K562 (cell line): ENCODE measurements at regions not wholly inside any gene's neighbourhood (a gene's known extent, or its start where the extent isn't known, plus 50 kb on each side); places are given as distances from the start of the nearest gene placed in this dataset.

Source experiments
- CHD4 ChIP-seq: fragments of 200-600 bp; sonication (generic); IDR thresholded peaks from 3 replicates; pipeline ENCODE4 v1.6.1; 2012; ENCODE audit warnings: low read depth, mild to moderate bottlenecking, mixed read lengths, low read length, inconsistent platforms; ENCODE audit not compliant: insufficient read depth, insufficient replicate concordance, poor library complexity, severe bottlenecking
- CREBBP ChIP-seq: IDR thresholded peaks from one replicate; pipeline ENCODE4 v1.6.1; 2012; ENCODE audit warnings: low read depth, mild to moderate bottlenecking, control low read depth, inconsistent platforms, low read length
- ESRRB ChIP-seq: fragments of 250-450 bp; sonication (Bioruptor Pico); IDR thresholded peaks from 2 replicates; pipeline ENCODE4 v1.5.0; 2020; ENCODE audit warnings: mild to moderate bottlenecking, moderate library complexity, borderline replicate concordance
- ETV5 ChIP-seq: sonication (generic); formaldehyde crosslinking; IDR thresholded peaks from 2 replicates; pipeline ENCODE4 v1.4.0; 2020; ENCODE audit warnings: low read depth, mild to moderate bottlenecking, missing genetic modification reagents
- RAD51 ChIP-seq: fragments of 450-650 bp; IDR thresholded peaks from 2 replicates; pipeline ENCODE4 v1.7.1; 2016; ENCODE audit warnings: low read depth, mild to moderate bottlenecking, borderline replicate concordance
- RBM34 ChIP-seq: fragments of 200-400 bp; formaldehyde crosslinking; IDR thresholded peaks from 2 replicates; pipeline ENCODE4 v1.6.1; 2018; ENCODE audit warnings: low read length, borderline replicate concordance; ENCODE audit not compliant: insufficient read depth
- TF ChIP-seq, protein P1 (sequence below): fragments of 450-650 bp; IDR thresholded peaks from 2 replicates; pipeline ENCODE4 v1.6.1; 2018; ENCODE audit not compliant: partially characterized antibody
- TF ChIP-seq, protein P2 (sequence below): fragments of 250-450 bp; sonication (Bioruptor Pico); IDR thresholded peaks from 2 replicates; pipeline ENCODE4 v1.5.0; 2022; ENCODE audit warnings: mild to moderate bottlenecking

DNA sequence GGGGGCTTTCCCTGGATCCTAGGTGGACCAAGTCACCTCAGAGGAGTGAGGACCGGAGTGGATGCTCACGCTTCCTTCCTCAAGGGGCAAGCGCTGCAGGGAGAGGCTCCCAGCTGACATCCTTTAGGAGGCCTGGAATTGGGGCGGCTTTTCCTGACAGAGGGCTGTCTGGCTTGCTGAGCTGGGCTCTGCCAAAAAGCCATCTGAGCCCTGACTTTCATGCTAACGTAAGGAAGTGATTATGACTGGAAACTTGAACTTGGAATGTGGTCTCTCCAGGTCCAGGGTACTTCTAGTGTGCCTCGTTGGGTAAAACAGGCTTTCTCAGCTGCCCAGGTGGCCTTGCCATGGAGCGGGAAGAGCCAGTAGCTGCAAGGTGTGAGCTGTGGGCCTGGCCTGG lies 268.3 kb upstream of the SPRED2 start (continued):
- TF ChIP-seq CREBBP (no peak), RAD51 (no peak), CHD4 (no peak), ESRRB (CRISPR knock-in tag) (no peak), ETV5 (CRISPR knock-in tag) (no peak), RBM34 (no peak)
- TF ChIP-seq, protein P1, sequence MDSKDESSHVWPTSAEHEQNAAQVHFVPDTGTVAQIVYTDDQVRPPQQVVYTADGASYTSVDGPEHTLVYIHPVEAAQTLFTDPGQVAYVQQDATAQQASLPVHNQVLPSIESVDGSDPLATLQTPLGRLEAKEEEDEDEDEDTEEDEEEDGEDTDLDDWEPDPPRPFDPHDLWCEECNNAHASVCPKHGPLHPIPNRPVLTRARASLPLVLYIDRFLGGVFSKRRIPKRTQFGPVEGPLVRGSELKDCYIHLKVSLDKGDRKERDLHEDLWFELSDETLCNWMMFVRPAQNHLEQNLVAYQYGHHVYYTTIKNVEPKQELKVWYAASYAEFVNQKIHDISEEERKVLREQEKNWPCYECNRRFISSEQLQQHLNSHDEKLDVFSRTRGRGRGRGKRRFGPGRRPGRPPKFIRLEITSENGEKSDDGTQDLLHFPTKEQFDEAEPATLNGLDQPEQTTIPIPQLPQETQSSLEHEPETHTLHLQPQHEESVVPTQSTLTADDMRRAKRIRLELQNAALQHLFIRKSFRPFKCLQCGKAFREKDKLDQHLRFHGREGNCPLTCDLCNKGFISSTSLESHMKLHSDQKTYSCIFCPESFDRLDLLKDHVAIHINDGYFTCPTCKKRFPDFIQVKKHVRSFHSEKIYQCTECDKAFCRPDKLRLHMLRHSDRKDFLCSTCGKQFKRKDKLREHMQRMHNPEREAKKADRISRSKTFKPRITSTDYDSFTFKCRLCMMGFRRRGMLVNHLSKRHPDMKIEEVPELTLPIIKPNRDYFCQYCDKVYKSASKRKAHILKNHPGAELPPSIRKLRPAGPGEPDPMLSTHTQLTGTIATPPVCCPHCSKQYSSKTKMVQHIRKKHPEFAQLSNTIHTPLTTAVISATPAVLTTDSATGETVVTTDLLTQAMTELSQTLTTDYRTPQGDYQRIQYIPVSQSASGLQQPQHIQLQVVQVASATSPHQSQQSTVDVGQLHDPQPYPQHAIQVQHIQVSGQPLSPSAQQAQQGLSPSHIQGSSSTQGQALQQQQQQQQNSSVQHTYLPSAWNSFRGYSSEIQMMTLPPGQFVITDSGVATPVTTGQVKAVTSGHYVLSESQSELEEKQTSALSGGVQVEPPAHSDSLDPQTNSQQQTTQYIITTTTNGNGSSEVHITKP = no peak
- TF ChIP-seq, protein P2, sequence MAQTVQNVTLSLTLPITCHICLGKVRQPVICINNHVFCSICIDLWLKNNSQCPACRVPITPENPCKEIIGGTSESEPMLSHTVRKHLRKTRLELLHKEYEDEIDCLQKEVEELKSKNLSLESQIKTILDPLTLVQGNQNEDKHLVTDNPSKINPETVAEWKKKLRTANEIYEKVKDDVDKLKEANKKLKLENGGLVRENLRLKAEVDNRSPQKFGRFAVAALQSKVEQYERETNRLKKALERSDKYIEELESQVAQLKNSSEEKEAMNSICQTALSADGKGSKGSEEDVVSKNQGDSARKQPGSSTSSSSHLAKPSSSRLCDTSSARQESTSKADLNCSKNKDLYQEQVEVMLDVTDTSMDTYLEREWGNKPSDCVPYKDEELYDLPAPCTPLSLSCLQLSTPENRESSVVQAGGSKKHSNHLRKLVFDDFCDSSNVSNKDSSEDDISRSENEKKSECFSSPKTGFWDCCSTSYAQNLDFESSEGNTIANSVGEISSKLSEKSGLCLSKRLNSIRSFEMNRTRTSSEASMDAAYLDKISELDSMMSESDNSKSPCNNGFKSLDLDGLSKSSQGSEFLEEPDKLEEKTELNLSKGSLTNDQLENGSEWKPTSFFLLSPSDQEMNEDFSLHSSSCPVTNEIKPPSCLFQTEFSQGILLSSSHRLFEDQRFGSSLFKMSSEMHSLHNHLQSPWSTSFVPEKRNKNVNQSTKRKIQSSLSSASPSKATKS (CRISPR knock-in tag) = no peak
